ENCODE measurements at regions not wholly inside any gene's neighbourhood (a gene's known extent, or its start where the extent isn't known, plus 50 kb on each side); places are given as distances from the start of the nearest gene placed in this dataset.

GRCh38 chr20:10761232-10761631 is 87.4 kb upstream of the JAG1 start:
- Histone ChIP-seq H3K36me3 (no peaks in the 10 kb centered on the region), H3K9me3 (no peaks in the 10 kb centered on the region), H3K27ac (no peak overlapping the region), H3K4me1 (ENCODE audit: control insufficient read depth in 1 of 2, insufficient read depth in 1 of 2, low read depth in 1 of 2, low read length in 1 of 2) (no peaks in the 10 kb centered on the region), H3K27me3 (peaks cover 2% of the 10 kb centered on the region), H3K4me3 (ENCODE audit: low read depth in 1 of 2, low read length in 1 of 2) (no peak overlapping the region)
- no peak for TF ChIP-seq CTCF (IDR thresholded peaks at IDR 0.05)

- Histone ChIP-seq H3K36me3 (no peaks in the 10 kb centered on the region), H3K27ac (no peak overlapping the region), H3K9me3 (no peaks in the 10 kb centered on the region), H3K27me3 (no peaks in the 10 kb centered on the region), H3K4me1 (ENCODE audit: control insufficient read depth in 1 of 2, insufficient read depth in 1 of 2, low read depth in 1 of 2, low read length in 1 of 2) (no peaks in the 10 kb centered on the region), H3K4me3 (ENCODE audit: low read depth in 1 of 2, low read length in 1 of 2) (no peak overlapping the region)
- no peak for TF ChIP-seq CTCF (IDR thresholded peaks at IDR 0.05)
Measured at GRCh38 chr20:10761786-10762185, 88.0 kb upstream of the JAG1 start.

- H3K36me3 ChIP-seq = no peaks in the 10 kb centered on the region
- no peaks in the 10 kb centered on the region for H3K4me1 ChIP-seq (ENCODE audit: control insufficient read depth in 1 of 2, insufficient read depth in 1 of 2, low read depth in 1 of 2, low read length in 1 of 2)
- H3K9me3 ChIP-seq = no peaks in the 10 kb centered on the region
- TF ChIP-seq CTCF (IDR thresholded peaks at IDR 0.05) = no peak
- no peak overlapping the region for H3K4me3 ChIP-seq (ENCODE audit: low read depth in 1 of 2, low read length in 1 of 2)
- H3K27ac ChIP-seq = no peak overlapping the region
- no peaks in the 10 kb centered on the region for H3K27me3 ChIP-seq
Measured at GRCh38 chr20:10762216-10762615, 88.4 kb upstream of the JAG1 start.

- Histone ChIP-seq H3K27ac (no peak overlapping the region), H3K36me3 (no peaks in the 10 kb centered on the region), H3K9me3 (no peaks in the 10 kb centered on the region), H3K4me1 (ENCODE audit: control insufficient read depth in 1 of 2, insufficient read depth in 1 of 2, low read depth in 1 of 2, low read length in 1 of 2) (no peaks in the 10 kb centered on the region), H3K4me3 (ENCODE audit: low read depth in 1 of 2, low read length in 1 of 2) (no peak overlapping the region), H3K27me3 (no peaks in the 10 kb centered on the region)
- no peak for TF ChIP-seq CTCF (IDR thresholded peaks at IDR 0.05)
Measured at GRCh38 chr20:10763112-10763511, 89.3 kb upstream of the JAG1 start.

DNA sequence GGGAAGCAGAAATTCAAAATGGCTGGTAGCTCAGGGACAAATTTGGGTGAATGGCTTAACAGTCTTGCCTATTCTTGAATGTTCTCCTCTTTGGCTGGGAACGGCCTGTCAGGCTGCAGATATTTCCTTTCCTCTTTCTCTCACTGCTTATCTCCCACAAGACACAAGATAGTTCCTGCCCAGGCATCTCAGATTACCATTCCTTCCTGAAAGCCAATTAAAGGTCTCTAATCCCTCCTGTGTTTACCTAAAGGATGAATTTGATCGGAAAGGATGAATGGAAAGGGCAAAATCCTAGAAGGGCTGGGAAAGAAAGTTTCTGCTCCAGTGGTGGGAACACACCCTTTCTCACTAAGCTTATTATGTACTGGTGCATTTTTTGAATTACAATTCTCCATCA is 95.9 kb upstream of the JAG1 start:
- no peak for TF ChIP-seq CTCF (IDR thresholded peaks at IDR 0.05)
- no peaks in the 10 kb centered on the region for H3K36me3 ChIP-seq
- no peaks in the 10 kb centered on the region for H3K4me1 ChIP-seq (ENCODE audit: control insufficient read depth in 1 of 2, insufficient read depth in 1 of 2, low read depth in 1 of 2, low read length in 1 of 2)
- no peak overlapping the region for H3K27ac ChIP-seq
- no peaks in the 10 kb centered on the region for H3K9me3 ChIP-seq
- no peaks in the 10 kb centered on the region for H3K27me3 ChIP-seq
- no peak overlapping the region for H3K4me3 ChIP-seq (ENCODE audit: low read depth in 1 of 2, low read length in 1 of 2)

DNA sequence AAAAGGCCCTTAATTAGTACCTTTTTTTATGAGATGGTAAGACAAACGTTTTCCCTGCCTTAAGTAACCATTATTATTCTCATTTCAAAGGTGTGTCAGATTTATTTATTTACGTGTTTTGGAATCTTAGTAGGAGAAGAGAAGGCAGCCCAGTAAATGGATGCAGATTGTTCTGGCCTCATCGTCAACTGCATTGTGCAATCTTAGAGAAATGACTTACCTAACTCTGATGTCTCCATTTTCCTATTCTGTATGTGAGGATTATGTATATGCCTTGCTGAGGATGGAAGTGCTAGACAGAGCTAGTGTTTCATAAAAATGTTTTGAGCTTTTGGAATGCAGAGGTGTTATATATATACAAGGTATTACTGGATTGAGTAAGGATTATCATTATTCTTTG is 97.0 kb upstream of the JAG1 start:
- no peak overlapping the region for H3K4me3 ChIP-seq (ENCODE audit: low read depth in 1 of 2, low read length in 1 of 2)
- TF ChIP-seq CTCF (IDR thresholded peaks at IDR 0.05) = no peak
- no peaks in the 10 kb centered on the region for H3K36me3 ChIP-seq

More for the DNA sequence above, 97.0 kb upstream of the JAG1 start:
- Histone ChIP-seq H3K9me3 (no peaks in the 10 kb centered on the region), H3K27me3 (no peaks in the 10 kb centered on the region), H3K27ac (no peak overlapping the region), H3K4me1 (ENCODE audit: control insufficient read depth in 1 of 2, insufficient read depth in 1 of 2, low read depth in 1 of 2, low read length in 1 of 2) (no peaks in the 10 kb centered on the region)
